Right hindlimb (tissue), 1 donor: ENCODE measurements at regions not wholly inside any gene's neighbourhood (a gene's known extent, or its start where the extent isn't known, plus 50 kb on each side); places are given as distances from the start of the nearest gene placed in this dataset.

Experiments
- DNase-seq: peaks from one replicate; pipeline ENCODE4 v3.0.0-alpha.2; 2018

DNA sequence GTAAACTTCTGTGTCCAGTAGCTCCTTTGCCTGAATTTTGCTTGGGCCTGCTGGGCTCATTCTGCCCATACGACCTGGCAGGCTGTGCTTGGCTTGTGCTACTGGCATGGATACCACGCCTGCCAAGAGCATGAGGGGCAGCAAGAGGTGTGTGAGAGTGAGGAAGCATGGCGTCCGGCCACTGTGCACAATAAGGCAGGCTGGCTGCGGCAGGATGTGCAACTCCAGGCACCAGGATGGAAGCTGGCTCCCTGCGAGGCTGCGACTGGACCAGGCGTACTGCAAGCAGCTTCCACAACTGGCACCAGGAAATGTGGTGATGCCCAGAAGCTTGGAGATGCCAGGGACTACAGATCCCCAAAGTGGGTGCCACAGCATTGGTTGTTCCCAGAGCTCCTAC is 709.3 kb downstream of the PCDH18 start:
- DNase-seq, result no peak

DNA sequence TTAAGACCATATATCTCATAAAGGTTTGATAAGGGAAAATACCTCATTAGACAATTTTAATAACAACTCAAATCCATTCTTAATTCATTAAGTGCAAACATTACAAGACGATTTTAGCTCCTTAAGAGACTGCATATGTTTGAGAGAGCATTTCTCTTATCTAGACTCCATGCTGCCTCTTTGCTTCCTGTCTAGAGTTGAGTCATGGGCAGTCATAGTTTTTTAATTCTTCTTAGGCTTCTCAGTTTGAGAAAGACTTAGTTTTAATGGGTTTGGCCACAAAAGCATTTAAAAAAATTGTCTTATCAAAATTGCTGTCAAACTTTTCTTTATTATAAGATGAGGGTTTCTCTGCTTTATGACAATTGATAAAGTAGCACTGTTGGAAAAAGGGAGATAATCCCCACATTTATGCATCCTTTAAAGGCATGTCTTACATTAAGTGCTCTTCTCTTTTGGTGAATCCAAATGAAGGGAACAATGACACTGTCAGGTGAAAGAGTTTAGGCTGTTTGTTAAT is 713.4 kb downstream of the PCDH18 start:
- DNase-seq, result no peak

- no peak for DNase-seq
These were observed 720.0 kb downstream of the PCDH18 start for GRCh38 chr4:136812100-136812880.

DNA sequence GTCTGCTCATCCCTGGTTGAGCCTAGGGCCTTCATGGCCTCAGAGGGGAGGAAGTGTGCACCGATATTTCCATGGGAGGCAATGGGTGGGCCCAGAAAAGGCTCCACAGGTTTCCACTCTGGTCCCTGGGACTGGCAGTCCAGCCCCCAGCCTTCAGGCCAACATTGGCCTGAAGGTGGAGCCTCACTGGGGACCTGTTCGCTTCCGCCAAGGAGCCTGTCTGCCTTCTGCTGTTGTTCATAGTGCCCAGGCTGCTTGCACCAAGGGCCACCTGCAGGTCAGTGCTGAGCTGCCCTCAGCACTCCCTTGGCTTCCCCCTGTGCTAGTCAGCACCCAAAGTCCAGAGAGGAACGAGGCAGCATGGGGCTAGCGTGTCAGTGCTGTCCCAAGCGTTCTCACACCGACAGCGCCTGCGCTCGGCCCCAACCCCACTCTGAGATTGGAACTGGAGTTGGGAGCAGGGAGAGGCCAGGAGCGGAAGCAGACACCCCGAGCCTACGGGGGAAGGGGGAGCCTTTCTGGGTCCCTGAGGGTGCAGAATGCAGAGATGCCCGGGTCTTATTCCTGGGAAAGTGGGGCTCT is 720.7 kb downstream of the PCDH18 start:
- DNase-seq, result no peak

GRCh38 chr4:136810626-136811025 is 721.7 kb downstream of the PCDH18 start:
- DNase-seq, result no peak

DNA sequence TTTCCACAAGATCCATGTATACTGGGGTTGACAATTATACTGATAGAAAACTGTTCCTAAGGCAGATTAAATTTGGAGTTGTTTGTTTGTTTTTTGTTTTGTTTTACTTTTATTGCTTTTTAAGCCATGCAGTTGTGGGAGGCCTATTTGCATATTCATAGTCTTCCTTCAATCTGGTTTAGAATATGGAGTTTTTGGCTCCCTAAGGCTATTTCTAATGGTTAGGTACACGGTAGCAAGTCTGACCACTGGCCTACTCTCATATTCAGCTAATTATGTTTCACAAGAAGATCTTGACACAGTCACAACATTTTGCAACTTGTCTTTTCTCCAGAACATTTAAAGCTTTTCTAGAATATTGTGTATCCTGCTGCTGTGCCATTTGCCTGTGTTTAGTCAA is 725.5 kb downstream of the PCDH18 start:
- no peak for DNase-seq

DNA sequence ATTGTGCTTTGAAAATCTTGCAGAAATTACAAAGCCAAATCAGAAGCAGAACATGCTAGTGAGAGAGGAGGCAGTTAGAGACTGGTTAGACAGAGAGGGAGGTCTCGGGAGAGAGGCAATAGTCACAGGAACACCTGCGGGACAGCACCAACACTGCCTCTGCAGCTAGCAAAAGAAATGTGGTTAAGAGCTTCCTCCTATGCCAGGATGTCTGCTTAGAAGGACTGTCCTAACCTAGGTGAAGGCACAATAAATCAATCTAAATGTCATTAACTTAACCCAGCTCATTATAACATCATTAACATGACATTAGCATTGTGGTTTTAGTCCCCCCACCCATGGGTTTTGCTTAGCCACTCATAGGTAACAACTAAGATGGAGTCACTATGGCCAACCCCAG is 726.7 kb downstream of the PCDH18 start:
- no peak for DNase-seq

GRCh38 chr4:136803433-136803832 is 728.9 kb downstream of the PCDH18 start:
- no peak for DNase-seq

- no peak for DNase-seq
These were observed 732.0 kb downstream of the PCDH18 start for GRCh38 chr4:136800248-136800647.

- no peak for DNase-seq
These were observed 735.3 kb downstream of the PCDH18 start for GRCh38 chr4:136796953-136797352.

DNA sequence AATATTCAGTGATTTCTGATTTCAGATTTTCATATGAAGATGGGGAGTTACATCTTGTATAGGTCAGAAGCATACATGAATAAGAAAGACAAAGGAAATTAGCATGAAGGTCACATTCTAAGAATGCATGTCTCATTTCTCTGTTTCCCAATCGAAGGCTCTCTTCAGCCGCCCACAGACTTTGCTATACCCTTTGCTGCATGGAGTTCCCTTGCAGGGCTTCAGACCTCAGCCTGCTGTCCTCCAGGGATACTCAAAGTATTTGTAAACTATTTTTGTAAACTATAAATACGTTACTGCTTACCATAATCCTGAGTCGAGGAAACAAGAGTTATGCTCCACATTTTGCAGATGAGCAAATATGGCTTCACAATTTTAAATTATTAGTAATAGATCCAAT is 738.4 kb downstream of the PCDH18 start:
- no peak for DNase-seq

GRCh38 chr4:136784326-136784725 is 748.0 kb downstream of the PCDH18 start:
- no peak for DNase-seq

DNA sequence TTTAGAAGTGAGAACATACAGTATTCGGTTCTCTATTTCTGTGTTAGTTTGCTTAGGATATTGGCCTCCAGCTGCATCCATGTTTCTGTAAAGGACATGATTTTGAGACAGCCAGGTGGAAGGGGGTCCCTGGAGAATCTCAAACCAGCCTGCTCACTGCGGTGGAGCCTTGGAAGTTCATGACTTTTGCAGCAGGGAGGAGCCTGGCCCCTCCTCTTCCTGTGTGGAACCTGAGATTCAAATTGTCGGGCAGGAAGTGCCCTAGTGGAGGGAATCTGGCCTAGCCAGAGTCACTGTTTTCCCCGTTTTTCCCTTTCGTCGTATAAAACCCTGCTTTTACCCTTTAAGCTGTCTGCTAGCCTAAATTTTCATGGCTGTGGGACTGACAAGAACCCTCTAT is 762.6 kb downstream of the PCDH18 start:
- no peak for DNase-seq

DNA sequence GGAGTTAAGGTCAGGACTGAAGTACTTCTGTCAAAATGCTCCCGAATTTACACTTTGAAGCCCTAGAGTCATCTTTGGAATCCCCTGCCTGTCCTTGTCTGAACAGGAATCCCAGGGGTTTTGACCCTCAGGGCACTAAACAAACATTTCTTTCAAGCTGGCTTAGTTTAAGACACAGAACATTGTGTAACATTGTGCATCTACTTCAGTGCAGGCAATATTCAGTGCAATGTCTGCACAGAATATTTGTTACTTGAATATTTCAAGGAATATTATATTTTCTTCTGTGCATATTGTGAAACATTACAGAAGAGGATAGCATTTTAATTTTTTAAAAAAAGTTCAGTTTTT is 763.4 kb downstream of the PCDH18 start:
- DNase-seq, result no peak

GRCh38 chr4:136768213-136768924 is 763.9 kb downstream of the PCDH18 start:
- DNase-seq, result no peak

DNA sequence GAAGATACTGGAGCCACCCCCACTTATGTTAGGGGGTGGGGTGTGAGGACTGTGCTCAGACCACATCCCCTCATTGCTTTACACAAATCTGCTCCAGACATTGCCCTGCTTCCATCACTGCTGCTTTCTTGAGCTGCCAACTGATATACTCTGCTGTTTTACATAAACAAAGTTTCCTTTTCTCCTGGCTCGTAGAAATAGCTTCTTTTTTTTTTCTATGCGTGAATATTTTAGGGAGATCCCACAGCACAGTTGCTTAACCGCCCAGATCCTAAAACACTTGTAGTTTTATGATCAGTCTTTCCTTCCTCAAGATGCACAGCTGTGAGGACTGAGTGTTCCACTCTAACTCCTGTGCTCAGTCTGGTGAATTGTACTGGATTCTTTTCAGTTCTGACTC is 768.4 kb downstream of the PCDH18 start:
- DNase-seq, result no peak

- DNase-seq, result no peak
These were observed 776.8 kb downstream of the PCDH18 start for GRCh38 chr4:136755531-136755916.

- no peak for DNase-seq
These were observed 777.3 kb downstream of the PCDH18 start for GRCh38 chr4:136754810-136755530.

DNA sequence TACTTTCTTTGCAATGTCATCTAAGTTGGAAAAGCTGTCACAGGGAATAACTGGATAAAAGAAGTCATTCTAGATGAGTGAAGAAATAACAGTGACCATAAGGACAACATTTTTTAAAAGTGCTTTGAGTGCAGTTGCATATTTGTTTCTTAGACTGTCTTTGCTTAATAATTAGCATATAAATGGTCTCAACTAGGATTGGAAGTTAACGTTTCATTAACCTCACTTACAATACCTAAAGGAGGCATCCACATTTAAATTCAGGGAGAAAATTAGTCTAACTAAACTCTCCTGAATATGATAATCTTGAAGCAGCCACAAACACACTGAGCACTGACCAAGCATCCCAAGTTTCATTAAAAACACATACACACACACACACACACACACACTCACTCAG is 780.7 kb downstream of the PCDH18 start:
- no peak for DNase-seq

- DNase-seq, result no peak
These were observed 781.4 kb downstream of the PCDH18 start for GRCh38 chr4:136750897-136751296.

DNA sequence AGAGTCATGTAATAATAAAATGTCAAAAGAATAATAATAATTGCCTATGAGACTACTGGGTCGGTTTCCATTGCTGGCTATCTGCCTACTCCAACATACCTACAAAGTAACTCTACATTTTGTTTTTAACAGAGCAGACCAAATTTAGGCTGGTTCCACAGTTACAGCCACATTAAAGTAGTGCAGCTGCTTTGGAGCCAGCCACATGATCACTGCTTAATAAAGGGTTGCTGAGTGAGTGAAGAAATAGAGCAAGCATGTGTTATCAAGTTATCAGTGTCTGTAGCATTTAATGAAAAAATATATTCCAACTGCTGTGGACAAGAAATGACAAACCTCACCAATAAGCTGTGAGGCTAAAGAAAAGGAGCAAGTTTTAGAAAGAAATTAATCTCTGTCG is 782.3 kb downstream of the PCDH18 start:
- DNase-seq, result no peak

DNA sequence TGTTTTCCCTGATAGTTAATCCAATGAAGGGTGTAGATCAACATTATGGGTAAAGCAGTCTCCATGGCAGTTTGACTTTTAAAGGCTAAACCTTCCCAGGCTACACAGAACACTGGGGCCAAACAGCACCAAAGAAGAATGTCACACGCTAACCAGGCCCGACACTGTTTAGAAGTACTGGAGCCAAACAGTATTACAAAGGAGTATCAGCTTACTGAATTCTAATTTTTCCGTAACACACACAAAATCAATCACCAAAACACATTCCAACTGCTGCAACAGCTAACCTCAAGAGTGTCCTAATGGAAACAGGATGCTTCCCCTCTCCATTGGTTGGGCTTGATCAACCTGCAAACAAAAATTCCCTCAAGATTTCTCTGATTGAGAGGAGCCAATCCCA is 783.5 kb downstream of the PCDH18 start:
- DNase-seq, result no peak

DNA sequence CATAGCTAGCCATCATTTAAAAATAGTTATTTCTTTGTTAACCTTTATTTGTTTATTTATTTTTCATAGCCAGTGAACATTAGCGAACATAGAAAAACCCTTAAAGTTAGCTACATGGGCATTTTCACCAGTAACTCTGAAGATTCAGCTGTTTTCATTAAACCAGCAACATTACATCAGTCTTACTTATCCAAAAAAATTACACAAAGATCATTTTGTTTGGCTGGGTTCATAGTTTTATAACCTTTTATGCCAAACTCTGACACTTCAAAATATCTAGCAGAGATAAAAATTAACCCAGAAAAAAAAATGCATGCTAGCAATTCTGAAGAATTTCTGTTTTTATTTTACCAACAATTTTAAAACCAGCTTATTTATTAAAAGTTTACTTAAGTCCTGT is 784.1 kb downstream of the PCDH18 start:
- DNase-seq, result no peak
